PC-3 (cell line): ENCODE measurements at regions not wholly inside any gene's neighbourhood (a gene's known extent, or its start where the extent isn't known, plus 50 kb on each side); places are given as distances from the start of the nearest gene placed in this dataset.
"Not testable (repeated sequence)": the region's sequence is repeated elsewhere in the genome, so short reads cannot be mapped to it uniquely, and the experiment has no call there.

Experiments used
- ATAC-seq: fragments of 200-7000 bp; cut with Tn5 transposase; 2 replicates; pipeline ENCODE4 v1.9.1; 2020; ENCODE audit warnings: mild to moderate bottlenecking, moderate library complexity
- BruUV-seq: library from RNA; stranded (reverse); fragments of 400-500 nt; replicated peaks from 2 replicates; lab custom pipeline; 2021; lab: Mats Ljungman, UMichigan
- CTCF ChIA-PET: fragments of 300-600 bp; sonication (Branson Sonifier 250); formaldehyde crosslinking; loops from one replicate; lab custom pipeline; 2022; ENCODE audit warnings: antibody characterized with exemption; lab: Charles Lee
- POLR2A ChIA-PET: fragments of 300-600 bp; sonication (Branson Sonifier 250); formaldehyde crosslinking; loops from one replicate; lab custom pipeline; 2022; ENCODE audit warnings: antibody characterized with exemption; ENCODE audit not compliant: unreplicated experiment; lab: Charles Lee
- DNase-seq: peaks from one replicate; pipeline ENCODE4 v3.0.0-alpha.2; 2015
- H2AFZ ChIP-seq: fragments of 300-600 bp; sonication (generic); 2 replicates; pipeline ENCODE4 v1.6.0; 2016; ENCODE audit warnings: antibody characterized with exemption, low read length
- H3F3A ChIP-seq: fragments of 300-600 bp; sonication (generic); one replicate; pipeline ENCODE4 v1.6.0; 2017; ENCODE audit warnings: antibody characterized with exemption, low read length, control low read depth, mild to moderate bottlenecking; ENCODE audit not compliant: unreplicated experiment
- H3K27ac ChIP-seq: fragments of 300-600 bp; sonication (generic); 2 replicates; pipeline ENCODE4 v1.5.1; 2016; ENCODE audit warnings: mild to moderate bottlenecking, low read length
- H3K27me3 ChIP-seq: fragments of 300-600 bp; sonication (generic); 2 replicates; pipeline ENCODE4 v1.6.1; 2016; ENCODE audit warnings: low read length, mixed read lengths
- H3K36me3 ChIP-seq: fragments of 300-600 bp; sonication (generic); 2 replicates; pipeline ENCODE4 v1.6.1; 2016; ENCODE audit warnings: low read depth, mixed run types, low read length, mixed read lengths
- H3K4me1 ChIP-seq: fragments of 300-600 bp; sonication (generic); 2 replicates; pipeline ENCODE4 v1.5.1; 2016; ENCODE audit warnings: low read length; ENCODE audit not compliant: insufficient read depth
- H3K4me2 ChIP-seq: fragments of 300-600 bp; sonication (generic); 2 replicates; pipeline ENCODE4 v1.6.0; 2016; ENCODE audit warnings: low read length
- H3K4me3 ChIP-seq: fragments of 300-600 bp; sonication (generic); 2 replicates; pipeline ENCODE4 v1.5.1; 2016; ENCODE audit warnings: mild to moderate bottlenecking, low read length, mixed read lengths
- H3K79me2 ChIP-seq: fragments of 300-600 bp; sonication (generic); 2 replicates; pipeline ENCODE4 v1.6.1; 2017; ENCODE audit warnings: low read length, mixed read lengths
- H3K9ac ChIP-seq: fragments of 300-600 bp; sonication (generic); 2 replicates; pipeline ENCODE4 v1.6.0; 2016; ENCODE audit warnings: mild to moderate bottlenecking, low read length
- H3K9me2 ChIP-seq: fragments of 300-600 bp; sonication (generic); replicated peaks from 2 replicates; pipeline ENCODE4 v1.6.1; 2016; ENCODE audit warnings: mixed run types, low read length, mixed read lengths
- H3K9me3 ChIP-seq: fragments of 300-600 bp; sonication (generic); 2 replicates; pipeline ENCODE4 v1.6.1; 2016; ENCODE audit warnings: low read length, mixed read lengths
- H4K20me1 ChIP-seq: fragments of 300-600 bp; sonication (generic); 2 replicates; pipeline ENCODE4 v1.6.1; 2016; ENCODE audit warnings: low read length, mixed read lengths
- CTCF ChIP-seq: fragments of 300-600 bp; sonication (generic); conservative IDR thresholded peaks from 2 replicates; pipeline ENCODE4 v1.5.1; 2017; ENCODE audit warnings: antibody characterized with exemption, low read depth, mild to moderate bottlenecking, low read length
- EZH2 ChIP-seq: fragments of 300-600 bp; sonication (generic); IDR thresholded peaks from one replicate; pipeline ENCODE4 v1.6.1; 2017; ENCODE audit warnings: antibody characterized with exemption, mild to moderate bottlenecking, low read length; ENCODE audit not compliant: unreplicated experiment
- EZH2phosphoT487 ChIP-seq: fragments of 300-600 bp; sonication (generic); IDR thresholded peaks from 2 replicates; pipeline ENCODE4 v1.6.1; 2018; ENCODE audit warnings: mild to moderate bottlenecking, antibody characterized with exemption, low read length, borderline replicate concordance
- intact Hi-C: fragments of 100-400 bp; cut with micrococcal nuclease; formaldehyde crosslinking; loops from 2 replicates; pipeline ENCODE4 v1.9.0; 2023

DNA sequence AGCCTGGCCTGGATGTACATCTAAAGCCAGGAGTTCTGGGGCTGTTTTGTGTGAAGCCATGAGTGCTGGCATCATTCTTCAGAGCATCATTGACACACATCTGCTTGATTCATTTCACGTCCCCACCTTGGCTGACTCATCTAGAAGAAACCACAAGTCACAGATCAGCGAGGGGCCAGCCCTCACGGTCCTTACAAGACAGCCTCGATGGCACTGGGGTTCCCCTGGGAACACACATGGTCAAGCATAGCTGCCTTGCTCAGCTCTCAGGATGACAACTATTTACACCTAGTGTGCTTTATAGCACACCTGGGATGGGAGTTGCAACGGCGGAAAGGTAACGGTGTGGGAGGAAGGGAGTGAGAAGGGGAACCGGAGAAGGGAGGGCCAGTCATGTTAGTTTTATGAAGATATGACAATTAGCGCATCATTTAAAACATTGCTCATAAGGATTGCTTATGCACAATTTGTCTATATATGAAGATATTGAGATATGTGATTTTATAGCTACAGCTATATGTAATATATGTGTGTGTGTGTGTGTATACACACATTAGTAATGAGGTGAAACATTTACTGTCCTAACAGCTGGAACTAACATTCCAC lies 227.1 kb downstream of the RPLP1 start:
- ChIA-PET POLR2A (no interaction called here), CTCF (no interaction called here)
- H2AFZ ChIP-seq = no peak overlapping the region
- DNase-seq = no peak
- no TSS peak for BruUV-seq
- no peaks in the 10 kb centered on the region for H4K20me1 ChIP-seq
- H3K9me3 ChIP-seq = no peaks in the 10 kb centered on the region
- no peak for TF ChIP-seq EZH2
- TF ChIP-seq EZH2phosphoT487 = no peak
- no peak overlapping the region for H3K9ac ChIP-seq
- no peak overlapping the region for H3K4me3 ChIP-seq
- H3K27ac ChIP-seq = no peak overlapping the region
- H3K4me2 ChIP-seq = no peak overlapping the region
- no peaks in the 10 kb centered on the region for H3K9me2 ChIP-seq
- H3K27me3 ChIP-seq = peaks cover 34% of the 10 kb centered on the region
- H3K79me2 ChIP-seq = no peaks in the 10 kb centered on the region
- no peaks in the 10 kb centered on the region for H3K4me1 ChIP-seq
- H3F3A ChIP-seq = no peaks in the 10 kb centered on the region
- intact Hi-C loops = no loop called here
- no peaks in the 10 kb centered on the region for H3K36me3 ChIP-seq
- no peak for ATAC-seq

GRCh38 chr15:69684823-69685222 lies 232.2 kb downstream of the RPLP1 start:
- CTCF ChIA-PET, H3F3A ChIP-seq, POLR2A ChIA-PET, H3K79me2 ChIP-seq, H3K36me3 ChIP-seq, H3K4me3 ChIP-seq, DNase-seq, ATAC-seq, H3K4me2 ChIP-seq, H3K27ac ChIP-seq, H3K4me1 ChIP-seq, BruUV-seq, H3K27me3 ChIP-seq, H3K9me2 ChIP-seq, H2AFZ ChIP-seq, H4K20me1 ChIP-seq, intact Hi-C loops, H3K9ac ChIP-seq: not testable (repeated sequence)
- H3K9me3 ChIP-seq = peaks cover 10% of the 10 kb centered on the region; the same call in 1 of the 2 replicates

DNA sequence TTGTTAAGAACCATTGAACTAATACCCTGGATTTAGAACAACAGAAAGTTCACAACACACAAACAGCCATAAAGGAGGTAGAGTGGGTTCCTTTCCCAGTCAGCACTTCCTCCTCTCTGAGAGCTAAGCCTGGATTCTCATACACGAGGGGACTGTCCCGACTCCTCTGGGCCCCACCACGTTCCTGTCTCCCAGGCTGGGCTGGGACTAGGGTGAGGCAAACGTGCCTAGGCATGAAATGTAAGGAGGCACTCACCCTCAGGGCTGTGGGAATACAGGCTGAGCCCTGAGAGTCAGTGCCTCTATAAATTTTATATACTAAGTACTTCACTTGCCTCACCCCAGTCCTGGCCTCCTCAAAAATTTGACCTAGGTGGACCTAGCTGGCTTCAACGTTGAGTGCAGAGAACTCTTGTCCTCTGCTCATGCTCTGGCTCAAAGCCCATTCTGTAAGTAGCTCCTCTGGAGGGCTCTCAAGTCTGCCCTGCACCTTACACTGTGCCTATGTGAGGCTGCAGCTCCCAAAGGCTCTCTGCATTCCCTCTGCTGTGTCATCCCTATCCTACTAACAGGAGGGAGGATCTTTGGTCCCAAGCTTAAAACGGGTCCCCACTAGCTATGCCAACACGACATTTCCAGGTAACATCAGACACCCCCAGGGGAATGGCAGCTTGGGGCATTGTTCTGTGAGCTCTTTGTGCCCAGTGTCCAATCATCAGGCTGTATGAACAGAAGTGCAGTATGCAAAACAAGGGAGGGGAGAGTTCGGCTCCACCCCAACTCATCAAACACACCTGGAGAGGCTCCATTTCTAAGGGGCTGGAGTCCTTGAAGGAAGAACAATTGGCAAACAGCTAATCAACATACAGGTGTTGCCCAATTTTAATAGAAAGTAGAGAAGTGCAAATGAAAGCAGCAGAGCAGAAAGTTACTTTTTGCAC lies 233.2 kb downstream of the RPLP1 start:
- intact Hi-C loops = no loop called here
- TF ChIP-seq EZH2phosphoT487 = no peak
- no peak for TF ChIP-seq EZH2
- TF ChIP-seq CTCF = no peak
- Histone ChIP-seq H3K36me3 (no peaks in the 10 kb centered on the region), H3K4me2 (no peak overlapping the region), H3F3A (no peaks in the 10 kb centered on the region), H3K4me1 (no peaks in the 10 kb centered on the region), H2AFZ (no peak overlapping the region), H3K27ac (no peak overlapping the region), H3K9me2 (no peaks in the 10 kb centered on the region), H3K9ac (no peak overlapping the region), H3K4me3 (no peak overlapping the region), H3K79me2 (no peaks in the 10 kb centered on the region), H4K20me1 (no peaks in the 10 kb centered on the region), H3K27me3 (0 out of 2 replicates have a peak, but pooled peaks cover 7% of the 10 kb centered on the region), H3K9me3 (peaks cover 10% of the 10 kb centered on the region; the same call in 1 of the 2 replicates)
- DNase-seq = no peak
- ChIA-PET POLR2A (no interaction called here), CTCF (no interaction called here)
- BruUV-seq = no TSS peak
- ATAC-seq = no peak
